WI38 (cell line): ENCODE measurements at regions not wholly inside any gene's neighbourhood (a gene's known extent, or its start where the extent isn't known, plus 50 kb on each side); places are given as distances from the start of the nearest gene placed in this dataset.

ENCODE experiments used
- H3K4me3 ChIP-seq: 2 replicates; pipeline ENCODE4 v1.5.1; 2011; ENCODE audit warnings: low read depth, mild to moderate bottlenecking, control low read depth, low read length
- CTCF ChIP-seq: IDR thresholded peaks from 2 replicates; pipeline ENCODE4 v1.5.1; 2012; ENCODE audit warnings: low read depth, mild to moderate bottlenecking, control low read depth, low read length

GRCh38 chr5:39558541-39558940 is 133.8 kb upstream of the DAB2 start:
- no peak overlapping the region for H3K4me3 ChIP-seq
- no peak for TF ChIP-seq CTCF

GRCh38 chr5:39555788-39556187 is 131.0 kb upstream of the DAB2 start:
- H3K4me3 ChIP-seq = no peak overlapping the region
- no peak for TF ChIP-seq CTCF

- peak; percentile 35; the same call in 1 of the 2 replicates for TF ChIP-seq CTCF
- no peak overlapping the region for H3K4me3 ChIP-seq
Observed at GRCh38 chr5:39547553-39548154, 122.9 kb upstream of the DAB2 start.

- no peak overlapping the region for H3K4me3 ChIP-seq
- TF ChIP-seq CTCF = no peak
Observed at GRCh38 chr5:39544941-39545340, 120.2 kb upstream of the DAB2 start.

GRCh38 chr5:39543335-39543734 is 118.6 kb upstream of the DAB2 start:
- TF ChIP-seq CTCF = no peak
- H3K4me3 ChIP-seq = no peak overlapping the region

- TF ChIP-seq CTCF = no peak
- no peak overlapping the region for H3K4me3 ChIP-seq
Observed at GRCh38 chr5:39542511-39543285, 117.9 kb upstream of the DAB2 start.

- no peak for TF ChIP-seq CTCF
- H3K4me3 ChIP-seq = no peak overlapping the region
Observed at GRCh38 chr5:39541920-39542319, 117.1 kb upstream of the DAB2 start.
